Astrocyte of the cerebellum (primary cell): ENCODE measurements at regions not wholly inside any gene's neighbourhood (a gene's known extent, or its start where the extent isn't known, plus 50 kb on each side); places are given as distances from the start of the nearest gene placed in this dataset.

ENCODE experiments used
- DNase-seq: peaks from one replicate; pipeline ENCODE4 v3.0.0-alpha.2; 2011; ENCODE audit warnings: low read depth
- H3K4me3 ChIP-seq: 2 replicates; pipeline ENCODE4 v1.5.1; 2011; ENCODE audit warnings: mild to moderate bottlenecking, low read depth, low read length, moderate library complexity
- CTCF ChIP-seq: IDR thresholded peaks from 2 replicates; pipeline ENCODE4 v1.5.1; 2012; ENCODE audit warnings: low read length, low read depth, moderate library complexity, mild to moderate bottlenecking; ENCODE audit errors: missing control alignments
- in situ Hi-C: cut with HindIII; loops from 2 replicates; pipeline ENCODE4 v1.10.0; 2017; ENCODE audit warnings: low sequenced_read_pairs

DNA sequence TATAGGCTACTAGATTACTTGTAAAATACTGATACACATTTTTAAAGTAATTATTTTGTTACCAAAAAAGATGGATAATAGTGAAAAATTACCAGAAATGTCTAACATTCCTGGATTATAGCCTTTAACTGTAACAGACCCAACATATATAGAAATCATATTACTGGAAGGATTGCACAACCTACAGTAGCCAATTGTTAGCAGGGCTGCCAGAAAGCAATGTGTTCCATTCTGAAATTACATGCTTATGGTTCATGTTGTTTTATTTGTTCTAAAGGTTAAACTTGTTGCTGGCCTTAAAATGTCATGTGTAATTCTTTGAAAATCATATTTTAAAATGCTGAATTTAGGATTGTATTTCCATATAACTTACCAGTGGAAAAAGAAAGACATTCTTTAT lies 793.6 kb upstream of the ACVR2A start:
- DNase-seq = peak; percentile 6
- H3K4me3 ChIP-seq = no peak overlapping the region
- in situ Hi-C loops = no loop called here
- TF ChIP-seq CTCF = no peak

GRCh38 chr2:147049957-147050356 lies 794.9 kb upstream of the ACVR2A start:
- DNase-seq = no peak
- no peak overlapping the region for H3K4me3 ChIP-seq
- in situ Hi-C loops = no loop called here
- no peak for TF ChIP-seq CTCF

- no peak for TF ChIP-seq CTCF
- H3K4me3 ChIP-seq = no peak overlapping the region
- in situ Hi-C loops = no loop called here
- no peak for DNase-seq
Measured at GRCh38 chr2:147046473-147046872, 798.4 kb upstream of the ACVR2A start.

DNA sequence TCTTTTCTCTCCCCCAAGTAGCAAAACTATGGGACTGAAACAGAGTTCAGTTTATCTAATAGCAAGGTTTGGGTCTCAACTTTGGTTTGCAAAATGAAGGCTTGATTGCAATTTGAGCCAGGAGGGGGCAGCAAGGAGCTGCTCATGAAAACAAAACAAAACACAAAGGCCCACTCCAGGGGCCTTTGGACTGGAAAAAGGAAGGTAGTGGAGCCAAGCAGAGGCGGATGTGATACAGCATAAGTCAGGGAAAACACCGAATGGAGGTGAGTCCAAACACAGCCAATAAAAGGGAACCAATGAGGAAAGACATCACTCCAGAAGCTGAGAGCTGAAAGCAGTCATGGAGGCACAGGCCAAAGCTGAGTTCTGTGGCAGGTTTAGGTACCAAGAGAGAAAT lies 799.7 kb upstream of the ACVR2A start:
- in situ Hi-C loops = no loop called here
- H3K4me3 ChIP-seq = no peak overlapping the region
- peak; percentile 73 for TF ChIP-seq CTCF
- DNase-seq = peak; percentile 28

DNA sequence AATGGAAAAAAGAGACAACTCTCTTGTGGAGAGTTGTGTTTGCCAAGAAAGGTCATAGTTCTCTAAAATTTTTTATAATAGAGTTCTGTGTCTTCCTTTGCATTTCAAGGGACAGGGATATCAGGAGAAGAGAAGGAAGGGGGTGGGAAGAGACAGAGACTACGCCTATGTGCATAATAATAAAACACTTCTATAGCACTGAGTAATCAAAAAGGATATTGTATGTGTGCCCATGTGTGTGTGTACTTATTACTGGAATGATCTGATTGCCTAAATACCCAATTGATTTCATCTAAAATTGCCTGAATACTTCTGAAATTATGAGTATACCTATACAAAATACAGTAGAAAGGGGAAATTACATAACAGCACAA lies 803.7 kb upstream of the ACVR2A start:
- in situ Hi-C loops = no loop called here
- H3K4me3 ChIP-seq = no peak overlapping the region
- no peak for TF ChIP-seq CTCF
- DNase-seq = no peak

DNA sequence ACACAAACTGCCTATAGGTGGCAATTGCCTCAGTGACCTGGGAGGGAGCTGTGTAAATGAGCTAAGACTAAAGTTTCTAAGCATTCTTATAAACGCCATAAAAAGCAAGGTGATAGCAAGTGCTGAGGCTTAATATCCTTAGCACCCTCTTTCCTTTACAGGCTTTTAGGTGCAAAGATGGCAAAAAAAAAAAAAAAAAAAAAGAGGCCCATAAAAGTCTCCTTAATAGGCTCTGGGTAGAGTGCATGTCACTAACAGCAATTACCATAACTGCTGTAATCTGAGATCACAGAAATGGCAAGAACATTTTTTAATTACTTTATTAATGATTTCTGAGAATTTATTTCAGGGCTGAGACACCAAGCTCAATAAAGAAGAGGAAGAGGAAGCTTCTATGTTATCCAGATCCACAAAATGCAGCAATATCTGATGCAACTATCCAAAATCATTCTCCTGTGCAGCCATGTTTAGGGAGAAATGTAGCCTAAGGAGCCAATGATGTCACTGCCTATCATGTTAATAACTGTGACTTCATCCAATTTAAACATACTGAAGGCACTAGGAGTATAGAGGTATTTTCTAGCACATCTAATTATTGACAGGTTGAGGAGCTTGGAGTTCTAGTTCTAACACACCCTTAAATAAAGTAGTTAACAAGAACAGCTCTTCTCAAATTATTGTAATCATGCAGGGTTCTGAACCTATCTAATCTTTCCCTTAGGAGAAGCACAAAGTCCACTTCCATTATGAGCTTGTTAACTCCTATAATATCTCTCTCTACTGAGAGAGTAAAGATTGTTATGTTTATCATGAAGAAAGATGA lies 804.3 kb upstream of the ACVR2A start:
- TF ChIP-seq CTCF = no peak
- no peak for DNase-seq
- in situ Hi-C loops = no loop called here

More for the DNA sequence above, 804.3 kb upstream of the ACVR2A start:
- no peak overlapping the region for H3K4me3 ChIP-seq
